ENCODE measurements at regions not wholly inside any gene's neighbourhood (a gene's known extent, or its start where the extent isn't known, plus 50 kb on each side); places are given as distances from the start of the nearest gene placed in this dataset.

GRCh38 chr10:94093286-94093905 lies 99.7 kb downstream of the PLCE1 start:
- H3K36me3 ChIP-seq: no peaks in the 10 kb centered on the region
- H3K27me3 ChIP-seq: no peaks in the 10 kb centered on the region
- peak overlapping the region in 1 of 4 donors; percentile 1 for H3K27ac ChIP-seq
- H3K4me3 ChIP-seq: no peak overlapping the region
- no peak for TF ChIP-seq POLR2A (IDR thresholded peaks at IDR 0.05)
- TF ChIP-seq EP300 (IDR thresholded peaks at IDR 0.05): no peak
- TF ChIP-seq, protein P1, sequence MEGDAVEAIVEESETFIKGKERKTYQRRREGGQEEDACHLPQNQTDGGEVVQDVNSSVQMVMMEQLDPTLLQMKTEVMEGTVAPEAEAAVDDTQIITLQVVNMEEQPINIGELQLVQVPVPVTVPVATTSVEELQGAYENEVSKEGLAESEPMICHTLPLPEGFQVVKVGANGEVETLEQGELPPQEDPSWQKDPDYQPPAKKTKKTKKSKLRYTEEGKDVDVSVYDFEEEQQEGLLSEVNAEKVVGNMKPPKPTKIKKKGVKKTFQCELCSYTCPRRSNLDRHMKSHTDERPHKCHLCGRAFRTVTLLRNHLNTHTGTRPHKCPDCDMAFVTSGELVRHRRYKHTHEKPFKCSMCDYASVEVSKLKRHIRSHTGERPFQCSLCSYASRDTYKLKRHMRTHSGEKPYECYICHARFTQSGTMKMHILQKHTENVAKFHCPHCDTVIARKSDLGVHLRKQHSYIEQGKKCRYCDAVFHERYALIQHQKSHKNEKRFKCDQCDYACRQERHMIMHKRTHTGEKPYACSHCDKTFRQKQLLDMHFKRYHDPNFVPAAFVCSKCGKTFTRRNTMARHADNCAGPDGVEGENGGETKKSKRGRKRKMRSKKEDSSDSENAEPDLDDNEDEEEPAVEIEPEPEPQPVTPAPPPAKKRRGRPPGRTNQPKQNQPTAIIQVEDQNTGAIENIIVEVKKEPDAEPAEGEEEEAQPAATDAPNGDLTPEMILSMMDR (IDR thresholded peaks at IDR 0.05): no peak
- no peak for DNase-seq (ENCODE audit: low spot score in 2 of 2)
- no peaks in the 10 kb centered on the region for H3K9me3 ChIP-seq
- WGBS, 2 donors: 57 to 61% methylated on average over 2 of the region's 2 CpGs
- H3K4me1 ChIP-seq: peaks cover 0 to 52% (median 13%) of the 10 kb centered on the region in 4 donors

DNA sequence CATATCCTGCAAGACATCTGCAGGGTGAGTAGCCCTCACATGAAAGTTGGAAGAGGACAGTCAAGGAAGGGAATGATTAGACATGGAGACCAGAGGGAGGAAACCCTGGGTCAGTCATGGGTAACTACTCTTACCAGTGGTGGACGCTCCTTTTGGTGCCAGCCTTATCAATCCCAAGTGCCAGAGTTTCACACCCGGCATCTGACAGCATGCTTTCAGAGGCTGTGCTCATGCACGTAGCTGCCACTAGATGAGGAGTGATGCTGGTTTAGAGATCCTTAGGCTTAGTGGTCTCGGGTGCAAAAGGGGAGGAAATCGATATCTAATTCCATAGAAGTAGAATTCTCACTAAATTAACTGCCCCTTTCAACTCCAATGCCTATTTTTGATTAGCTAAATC lies 100.8 kb downstream of the PLCE1 start:
- TF ChIP-seq POLR2A (IDR thresholded peaks at IDR 0.05): no peak
- TF ChIP-seq, protein P1 (IDR thresholded peaks at IDR 0.05): no peak
- no peak for TF ChIP-seq EP300 (IDR thresholded peaks at IDR 0.05)
- Histone ChIP-seq H3K4me1 (peaks cover 0 to 41% (median 7%) of the 10 kb centered on the region in 4 donors), H3K9me3 (no peaks in the 10 kb centered on the region), H3K27ac (no peak overlapping the region), H3K36me3 (no peaks in the 10 kb centered on the region), H3K27me3 (no peaks in the 10 kb centered on the region), H3K4me3 (no peak overlapping the region)
- 87 to 90% methylated on average over 5 of the region's 5 CpGs for WGBS, 2 donors
- no peak for DNase-seq (ENCODE audit: low spot score in 2 of 2)

- H3K4me1 ChIP-seq: peaks cover 0 to 20% (median under 1%) of the 10 kb centered on the region in 4 donors
These were observed 103.9 kb downstream of the PLCE1 start for GRCh38 chr10:94097656-94098055.

GRCh38 chr10:94098896-94099295 lies 105.2 kb downstream of the PLCE1 start:
- no peak for DNase-seq (ENCODE audit: low spot score in 2 of 2)
- TF ChIP-seq, protein P1 (IDR thresholded peaks at IDR 0.05): no peak
- TF ChIP-seq EP300 (IDR thresholded peaks at IDR 0.05) (no peak), POLR2A (IDR thresholded peaks at IDR 0.05) (no peak)
- Histone ChIP-seq H3K36me3 (no peaks in the 10 kb centered on the region), H3K4me1 (peaks cover 0 to 21% (median 1%) of the 10 kb centered on the region in 4 donors), H3K27ac (no peak overlapping the region), H3K27me3 (no peaks in the 10 kb centered on the region), H3K9me3 (no peaks in the 10 kb centered on the region), H3K4me3 (no peak overlapping the region)
- WGBS, 2 donors: 72 to 75% methylated on average over 3 of the region's 3 CpGs

More at GRCh38 chr10:94097656-94098055, 103.9 kb downstream of the PLCE1 start:
- H3K27me3 ChIP-seq: no peaks in the 10 kb centered on the region
- no peak overlapping the region for H3K27ac ChIP-seq
- TF ChIP-seq EP300 (IDR thresholded peaks at IDR 0.05) (no peak), POLR2A (IDR thresholded peaks at IDR 0.05) (no peak)
- TF ChIP-seq, protein P1 (IDR thresholded peaks at IDR 0.05): no peak
- no peaks in the 10 kb centered on the region for H3K36me3 ChIP-seq
- 71 to 92% methylated on average over 2 of the region's 2 CpGs for WGBS, 2 donors
- H3K4me3 ChIP-seq: no peak overlapping the region
- no peaks in the 10 kb centered on the region for H3K9me3 ChIP-seq
- no peak for DNase-seq (ENCODE audit: low spot score in 2 of 2)

GRCh38 chr10:94101894-94102293 lies 108.2 kb downstream of the PLCE1 start:
- DNase-seq (ENCODE audit: low spot score in 2 of 2): no peak
- TF ChIP-seq EP300 (IDR thresholded peaks at IDR 0.05) (no peak), POLR2A (IDR thresholded peaks at IDR 0.05) (no peak)
- TF ChIP-seq, protein P1 (IDR thresholded peaks at IDR 0.05): no peak
- H3K27me3 ChIP-seq: no peaks in the 10 kb centered on the region
- no peaks in the 10 kb centered on the region for H3K9me3 ChIP-seq
- WGBS, 2 donors: 71 to 93% methylated on average over 1 of the region's 1 CpG
- H3K36me3 ChIP-seq: no peaks in the 10 kb centered on the region
- H3K27ac ChIP-seq: no peak overlapping the region
- peaks cover 0 to 27% (median 4%) of the 10 kb centered on the region in 4 donors for H3K4me1 ChIP-seq
- H3K4me3 ChIP-seq: no peak overlapping the region
